ENCODE measurements at regions not wholly inside any gene's neighbourhood (a gene's known extent, or its start where the extent isn't known, plus 50 kb on each side); places are given as distances from the start of the nearest gene placed in this dataset.

GRCh38 chr12:24723759-24724158 lies 225.1 kb downstream of the BCAT1 start:
- no peak overlapping the region for H3K4me3 ChIP-seq (ENCODE audit: low read depth, low read length)
- no peak for DNase-seq (ENCODE audit: low read depth)
- H3K36me3 ChIP-seq (ENCODE audit: control insufficient read depth, insufficient read depth, low read length), result peaks cover 2% of the 10 kb centered on the region
- H3K27me3 ChIP-seq (ENCODE audit: control insufficient read depth, insufficient read depth, low read length), result no peaks in the 10 kb centered on the region
- TF ChIP-seq CTCF (IDR thresholded peaks at IDR 0.05; ENCODE audit: insufficient read depth, low read length, poor library complexity, severe bottlenecking), result no peak

DNA sequence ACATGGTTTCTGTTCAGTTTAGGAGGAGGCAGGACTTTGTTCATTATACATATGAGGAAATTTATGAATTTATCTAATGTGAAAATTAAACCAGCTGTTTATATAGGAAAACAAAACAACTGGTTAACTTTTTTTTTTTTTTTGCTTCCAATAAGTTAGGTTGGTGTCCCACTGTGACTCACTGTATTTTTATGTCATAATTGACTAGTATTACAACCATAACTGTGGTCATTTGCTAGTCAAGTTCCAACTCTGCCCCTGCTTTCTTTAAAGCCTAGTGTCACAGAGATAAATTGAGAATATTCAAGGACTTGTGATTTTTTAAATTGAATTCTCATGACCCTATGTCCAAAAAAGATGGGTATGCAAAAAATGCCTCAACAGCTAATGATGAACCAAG lies 227.7 kb downstream of the BCAT1 start:
- no peak for TF ChIP-seq CTCF (IDR thresholded peaks at IDR 0.05; ENCODE audit: insufficient read depth, low read length, poor library complexity, severe bottlenecking)
- Histone ChIP-seq H3K4me3 (ENCODE audit: low read depth, low read length) (no peak overlapping the region), H3K36me3 (ENCODE audit: control insufficient read depth, insufficient read depth, low read length) (peaks cover 2% of the 10 kb centered on the region), H3K27me3 (ENCODE audit: control insufficient read depth, insufficient read depth, low read length) (no peaks in the 10 kb centered on the region)
- no peak for DNase-seq (ENCODE audit: low read depth)

- Histone ChIP-seq H3K4me3 (ENCODE audit: low read depth, low read length) (no peak overlapping the region), H3K36me3 (ENCODE audit: control insufficient read depth, insufficient read depth, low read length) (peaks cover 1% of the 10 kb centered on the region), H3K27me3 (ENCODE audit: control insufficient read depth, insufficient read depth, low read length) (no peaks in the 10 kb centered on the region)
- TF ChIP-seq CTCF (IDR thresholded peaks at IDR 0.05; ENCODE audit: insufficient read depth, low read length, poor library complexity, severe bottlenecking), result no peak
- DNase-seq (ENCODE audit: low read depth), result peak; percentile 67
Observed at GRCh38 chr12:24719293-24719721, 229.6 kb downstream of the BCAT1 start.

GRCh38 chr12:24718617-24719016 lies 230.3 kb downstream of the BCAT1 start:
- H3K4me3 ChIP-seq (ENCODE audit: low read depth, low read length), result no peak overlapping the region
- DNase-seq (ENCODE audit: low read depth), result no peak
- TF ChIP-seq CTCF (IDR thresholded peaks at IDR 0.05; ENCODE audit: insufficient read depth, low read length, poor library complexity, severe bottlenecking), result no peak

DNA sequence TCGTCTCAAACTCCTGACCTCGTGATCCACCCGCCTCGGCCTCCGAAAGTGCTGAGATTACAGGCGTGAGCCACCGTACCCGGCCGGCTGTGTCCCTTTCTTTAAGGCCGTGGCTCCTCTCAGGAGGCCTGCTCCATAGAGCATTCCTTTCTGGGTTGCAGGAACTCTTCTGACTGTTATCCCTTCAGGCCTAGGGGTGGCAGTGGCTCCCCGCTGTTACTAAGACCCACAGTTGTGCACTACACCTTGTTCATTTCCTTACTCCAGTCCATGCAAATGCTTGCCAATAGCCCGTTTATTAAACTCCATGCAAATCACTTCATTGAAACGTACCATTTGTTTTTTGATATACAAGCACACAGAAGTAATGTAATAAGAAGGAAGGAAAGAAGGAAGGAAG lies 234.7 kb downstream of the BCAT1 start:
- no peak overlapping the region for H3K4me3 ChIP-seq (ENCODE audit: low read depth, low read length)
- H3K27me3 ChIP-seq (ENCODE audit: control insufficient read depth, insufficient read depth, low read length), result no peaks in the 10 kb centered on the region
- no peak for TF ChIP-seq CTCF (IDR thresholded peaks at IDR 0.05; ENCODE audit: insufficient read depth, low read length, poor library complexity, severe bottlenecking)
- no peak for DNase-seq (ENCODE audit: low read depth)
- no peaks in the 10 kb centered on the region for H3K36me3 ChIP-seq (ENCODE audit: control insufficient read depth, insufficient read depth, low read length)

More at GRCh38 chr12:24718617-24719016, 230.3 kb downstream of the BCAT1 start:
- no peaks in the 10 kb centered on the region for H3K27me3 ChIP-seq (ENCODE audit: control insufficient read depth, insufficient read depth, low read length)
- H3K36me3 ChIP-seq (ENCODE audit: control insufficient read depth, insufficient read depth, low read length), result no peaks in the 10 kb centered on the region

All from kidney epithelial cell (primary cell).